Endothelial cell (in vitro differentiated cells): ENCODE measurements at regions not wholly inside any gene's neighbourhood (a gene's known extent, or its start where the extent isn't known, plus 50 kb on each side); places are given as distances from the start of the nearest gene placed in this dataset.

Experiments used
- DNase-seq: peaks from one replicate; pipeline ENCODE4 v3.0.0; 2021; ENCODE audit warnings: low spot score
- H3K27ac Mint-ChIP-seq: one replicate; pipeline ENCODE4 v1.8.0; 2021; ENCODE audit warnings: mixed read lengths, inconsistent platforms; ENCODE audit not compliant: unreplicated experiment
- H3K27me3 Mint-ChIP-seq: one replicate; pipeline ENCODE4 v1.8.0; 2021; ENCODE audit warnings: mild to moderate bottlenecking, moderate library complexity, mixed read lengths, inconsistent platforms; ENCODE audit not compliant: unreplicated experiment
- H3K36me3 Mint-ChIP-seq: one replicate; pipeline ENCODE4 v1.8.0; 2021; ENCODE audit warnings: mild to moderate bottlenecking, low read depth, mixed read lengths, inconsistent platforms; ENCODE audit not compliant: unreplicated experiment
- H3K4me1 Mint-ChIP-seq: one replicate; pipeline ENCODE4 v1.8.0; 2021; ENCODE audit warnings: mild to moderate bottlenecking, mixed read lengths, inconsistent platforms; ENCODE audit not compliant: unreplicated experiment
- H3K4me3 Mint-ChIP-seq: one replicate; pipeline ENCODE4 v1.8.0; 2021; ENCODE audit warnings: mild to moderate bottlenecking, mixed read lengths, inconsistent platforms; ENCODE audit not compliant: unreplicated experiment
- H3K9me3 Mint-ChIP-seq: one replicate; pipeline ENCODE4 v1.8.0; 2021; ENCODE audit warnings: mixed read lengths, inconsistent platforms; ENCODE audit not compliant: unreplicated experiment
- CTCF ChIP-seq: fragments of 200-600 bp; sonication (generic); IDR thresholded peaks from one replicate; pipeline ENCODE4 v1.5.0; 2021; ENCODE audit warnings: antibody characterized with exemption; ENCODE audit not compliant: unreplicated experiment

DNA sequence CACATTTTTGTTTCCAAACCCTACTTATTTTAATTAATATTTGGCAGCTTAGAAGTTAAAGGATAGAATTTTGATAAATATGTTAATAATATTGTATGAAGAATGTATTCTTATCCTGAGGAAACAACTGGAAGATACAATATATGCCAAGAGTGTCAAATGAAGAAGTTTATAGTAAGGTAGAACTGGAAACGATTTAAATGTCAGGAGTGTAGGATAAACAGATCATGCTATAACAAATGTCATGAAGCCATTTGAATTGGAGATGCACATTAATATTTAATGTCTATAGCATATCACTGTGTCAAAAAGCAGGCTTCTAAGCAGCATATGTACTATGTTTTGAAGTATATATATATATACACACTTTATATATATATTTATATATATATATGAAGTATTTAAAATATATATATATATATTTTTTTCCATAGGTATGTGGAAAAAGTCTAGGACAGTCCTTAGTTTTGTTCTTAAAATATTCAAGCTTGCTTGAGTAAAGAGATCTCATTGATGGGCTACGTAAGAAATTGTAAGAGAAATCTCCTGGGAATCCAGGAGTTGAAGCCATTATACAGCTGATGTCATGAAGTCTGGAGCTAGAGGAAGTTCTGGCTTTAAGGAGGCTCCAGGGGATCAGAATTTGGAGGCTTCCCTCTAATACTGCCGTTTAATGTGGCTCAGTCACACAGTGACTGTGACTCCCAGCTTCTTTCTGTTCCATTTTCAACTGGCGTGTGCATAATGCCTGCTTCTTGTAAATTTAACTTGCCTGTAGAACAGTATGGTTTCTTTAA lies 79.9 kb upstream of the MYCBP2 start:
- Mint-ChIP-seq H3K27ac (no peak overlapping the region), H3K36me3 (no peaks in the 10 kb centered on the region), H3K4me3 (no peak overlapping the region), H3K4me1 (peaks cover 4% of the 10 kb centered on the region), H3K27me3 (no peaks in the 10 kb centered on the region), H3K9me3 (peaks cover 4% of the 10 kb centered on the region)
- no peak for TF ChIP-seq CTCF
- no peak for DNase-seq

DNA sequence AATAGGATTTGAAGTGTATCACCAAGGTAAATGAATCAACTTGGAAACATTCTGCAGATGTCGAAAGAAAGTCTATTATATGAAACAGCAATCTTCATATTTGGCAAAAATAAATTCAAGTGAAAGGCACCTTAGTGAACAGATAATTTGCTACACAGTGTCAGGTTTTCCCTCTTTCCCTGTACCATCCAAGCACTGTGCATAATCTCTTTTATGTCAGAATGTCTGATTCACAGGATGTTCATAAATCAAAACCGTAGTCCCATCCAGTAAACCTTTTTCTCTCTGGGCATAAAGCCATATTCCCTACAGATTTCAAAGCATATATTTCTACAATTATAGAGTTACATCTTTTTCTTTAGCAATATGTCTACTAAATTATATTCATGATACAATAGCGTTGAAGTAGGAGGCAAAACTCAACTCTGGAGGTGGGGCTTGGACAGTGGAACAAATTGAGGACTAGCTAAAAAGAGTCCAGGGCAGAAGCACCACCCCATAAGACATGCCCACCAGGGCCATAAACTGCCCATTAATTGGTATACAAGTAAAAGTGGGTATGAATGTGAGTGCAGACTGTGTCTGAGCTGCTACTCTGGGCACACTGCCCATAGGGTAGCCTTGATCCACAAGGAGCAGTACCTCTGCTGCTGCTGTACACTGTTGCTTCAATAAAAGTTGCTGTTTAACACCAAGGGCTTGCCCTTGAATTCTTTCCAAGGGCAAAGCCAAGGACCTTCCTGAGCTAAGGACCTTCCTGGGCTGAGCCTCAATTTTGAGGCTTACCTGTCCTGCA lies 72.1 kb upstream of the MYCBP2 start:
- Mint-ChIP-seq H3K27me3 (no peaks in the 10 kb centered on the region), H3K9me3 (no peaks in the 10 kb centered on the region), H3K4me3 (no peak overlapping the region), H3K36me3 (no peaks in the 10 kb centered on the region), H3K4me1 (no peaks in the 10 kb centered on the region), H3K27ac (no peak overlapping the region)
- TF ChIP-seq CTCF = no peak
- DNase-seq = no peak

DNA sequence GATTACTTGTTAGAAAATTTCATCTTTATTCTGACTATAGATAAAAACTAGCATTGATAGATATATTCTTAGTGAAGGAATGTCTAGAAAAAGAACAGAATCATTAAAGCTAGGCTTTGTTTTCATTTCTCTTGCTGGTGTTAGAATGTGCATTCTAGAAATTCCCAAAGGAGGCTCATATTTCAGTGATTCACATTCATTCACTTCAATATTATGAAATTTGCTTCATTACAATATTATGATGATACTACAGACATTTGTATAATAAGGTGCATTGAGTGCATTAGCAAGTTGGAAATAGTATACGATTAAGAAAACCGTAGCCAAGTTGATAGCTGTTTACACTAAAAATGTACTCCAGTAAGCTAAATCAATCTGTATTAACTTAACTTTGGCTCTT lies 70.7 kb upstream of the MYCBP2 start:
- DNase-seq = no peak
- Mint-ChIP-seq H3K27ac (no peak overlapping the region), H3K4me3 (no peak overlapping the region), H3K4me1 (no peaks in the 10 kb centered on the region), H3K27me3 (no peaks in the 10 kb centered on the region), H3K9me3 (no peaks in the 10 kb centered on the region), H3K36me3 (no peaks in the 10 kb centered on the region)
- TF ChIP-seq CTCF = no peak

DNA sequence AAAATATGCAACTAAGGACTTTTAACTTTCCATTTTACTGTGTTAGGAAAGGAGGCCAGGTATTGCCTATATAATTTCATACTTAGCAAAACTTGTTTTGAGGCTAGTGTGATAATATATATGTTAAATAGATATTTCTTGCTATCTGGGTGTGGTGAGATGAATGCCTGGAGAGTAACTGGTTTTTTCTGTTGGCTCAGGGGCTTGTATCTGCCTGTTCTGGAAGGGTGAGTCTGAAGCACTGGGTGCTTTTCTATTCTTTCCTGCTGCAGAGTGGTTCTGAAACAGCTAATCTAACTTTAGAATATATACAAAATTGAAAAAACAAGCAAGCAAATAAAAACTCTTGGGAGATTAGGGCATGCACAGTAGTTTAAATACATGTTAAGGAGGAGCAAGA lies 64.6 kb upstream of the MYCBP2 start:
- Mint-ChIP-seq H3K9me3 (no peaks in the 10 kb centered on the region), H3K36me3 (no peaks in the 10 kb centered on the region), H3K4me3 (no peak overlapping the region), H3K27ac (no peak overlapping the region), H3K27me3 (no peaks in the 10 kb centered on the region), H3K4me1 (no peaks in the 10 kb centered on the region)
- DNase-seq = no peak
- TF ChIP-seq CTCF = no peak

GRCh38 chr13:77390391-77390790 lies 63.5 kb upstream of the MYCBP2 start:
- Mint-ChIP-seq H3K27me3 (no peaks in the 10 kb centered on the region), H3K4me3 (no peak overlapping the region), H3K9me3 (no peaks in the 10 kb centered on the region), H3K36me3 (no peaks in the 10 kb centered on the region), H3K4me1 (no peaks in the 10 kb centered on the region), H3K27ac (no peak overlapping the region)
- no peak for TF ChIP-seq CTCF
- DNase-seq = no peak
